ENCODE measurements at regions not wholly inside any gene's neighbourhood (a gene's known extent, or its start where the extent isn't known, plus 50 kb on each side); places are given as distances from the start of the nearest gene placed in this dataset.
"Not testable (repeated sequence)": the region's sequence is repeated elsewhere in the genome, so short reads cannot be mapped to it uniquely, and the experiment has no call there.

GRCh38 chr20:6401893-6402557, 279.2 kb upstream of the FERMT1 start:
- no peak for DNase-seq

DNA sequence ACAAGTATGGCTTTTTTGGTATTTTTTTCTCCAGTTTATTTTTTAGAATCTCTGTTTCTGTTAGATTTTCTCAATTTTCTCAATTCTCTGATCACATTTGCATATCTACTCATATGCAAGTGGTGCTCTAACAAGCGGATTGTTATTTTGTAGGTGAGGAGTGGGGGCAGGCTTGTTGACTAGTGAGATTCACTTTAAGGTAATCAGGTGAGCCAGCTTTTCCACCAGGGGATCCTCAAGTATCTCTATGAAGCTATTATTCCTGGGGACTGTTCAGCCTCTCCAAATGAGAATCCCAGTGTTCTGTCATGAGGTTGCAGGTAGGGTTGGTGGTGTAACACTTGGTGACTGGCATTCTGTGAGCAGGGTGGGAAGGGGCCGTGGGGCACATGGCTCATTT, 274.3 kb upstream of the FERMT1 start:
- no peak for DNase-seq

GRCh38 chr20:6395695-6396094, 272.9 kb upstream of the FERMT1 start:
- DNase-seq, result no peak

- DNase-seq, result peak; percentile 4
These were observed 265.9 kb upstream of the FERMT1 start for GRCh38 chr20:6388671-6389197.

- no peak for DNase-seq
These were observed 262.2 kb upstream of the FERMT1 start for GRCh38 chr20:6384956-6385486.

DNA sequence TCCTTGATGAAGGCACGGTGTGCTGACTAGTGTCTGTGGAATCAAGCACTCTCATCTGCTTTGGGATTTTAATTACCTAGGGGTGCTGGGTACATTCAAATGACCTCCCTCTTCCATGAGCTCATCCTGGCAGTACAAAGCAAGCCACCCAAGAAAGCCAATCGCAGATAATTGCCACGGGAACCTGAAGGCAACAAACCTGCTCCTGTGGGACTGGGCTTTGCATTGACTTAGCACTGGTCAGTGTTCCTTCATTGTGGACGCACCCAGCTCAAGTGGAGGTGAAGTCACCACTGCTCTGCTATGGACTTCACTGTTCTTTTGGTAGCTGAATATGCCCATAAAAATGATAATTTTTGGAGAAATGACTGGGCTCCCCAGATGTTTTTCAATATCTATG, 261.6 kb upstream of the FERMT1 start:
- no peak for DNase-seq

DNA sequence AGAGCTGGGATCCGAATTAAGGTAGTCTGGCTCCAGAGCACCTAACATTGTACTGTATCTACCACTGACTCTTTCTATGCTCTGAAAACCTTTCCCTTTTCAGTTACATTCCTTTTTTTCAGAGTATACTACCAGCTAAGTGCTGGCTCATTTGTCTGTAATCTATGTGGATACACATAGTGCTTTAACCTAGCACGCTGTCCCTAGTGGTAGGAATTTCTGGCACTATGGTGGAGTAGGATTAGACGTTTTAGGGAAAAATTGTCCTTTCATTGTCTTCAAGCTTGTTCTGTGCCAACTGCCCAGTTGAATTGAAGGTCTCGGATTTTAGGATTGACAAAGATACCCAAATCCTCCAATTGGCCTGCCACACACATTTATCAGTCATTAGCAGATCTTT, 259.1 kb upstream of the FERMT1 start:
- no peak for DNase-seq

DNA sequence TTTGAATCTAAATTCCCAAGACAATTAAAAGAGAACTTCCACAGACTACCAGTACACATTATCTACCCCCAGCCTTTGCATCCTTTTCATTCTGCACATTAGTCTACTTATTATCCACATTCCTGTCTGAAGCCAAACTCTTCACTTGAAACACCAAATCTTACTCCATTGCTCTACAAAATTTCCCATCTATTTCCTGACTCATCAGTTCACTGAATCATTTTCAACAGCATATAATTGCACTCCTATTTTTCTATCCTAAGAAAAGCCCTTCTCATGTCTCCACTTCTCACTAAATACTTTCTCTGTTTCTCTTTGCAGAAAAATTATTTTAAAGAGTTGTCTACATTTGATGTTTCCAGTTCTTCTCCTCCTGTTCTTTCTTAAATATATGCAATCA, 239.4 kb upstream of the FERMT1 start:
- DNase-seq, result no peak

GRCh38 chr20:6360766-6361165, 237.9 kb upstream of the FERMT1 start:
- DNase-seq, result no peak

DNA sequence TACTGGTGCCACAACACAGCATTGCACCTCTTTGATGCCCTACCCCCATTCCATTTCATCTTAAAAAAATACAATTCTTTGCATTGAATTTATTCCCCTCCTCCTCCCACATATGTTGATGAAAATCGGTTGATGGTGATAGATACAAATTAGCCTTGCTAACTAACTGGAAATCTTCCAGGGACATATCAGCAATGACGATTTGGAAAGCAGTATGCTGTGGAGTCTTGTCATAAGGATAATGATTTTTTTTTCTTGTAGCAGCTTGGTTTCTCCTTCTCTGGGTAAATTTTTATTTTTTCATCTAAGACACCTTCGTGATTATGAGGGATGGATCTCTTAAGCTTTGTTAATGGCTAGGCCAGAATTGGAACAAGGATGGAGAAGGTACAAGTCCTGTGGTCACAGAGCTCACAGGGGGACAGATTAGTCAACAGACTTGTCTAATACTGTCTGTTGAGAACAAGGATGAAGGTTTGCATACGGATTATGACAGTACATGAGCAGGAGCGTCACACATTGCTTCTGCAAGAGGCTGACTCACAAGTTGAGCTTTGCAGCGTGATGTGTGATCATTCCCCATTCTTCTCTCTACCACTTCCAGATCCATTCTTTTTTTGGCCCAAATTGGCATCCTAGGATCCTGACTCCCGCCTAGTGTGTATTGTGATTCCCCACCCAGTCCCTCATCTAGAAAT, 233.1 kb upstream of the FERMT1 start:
- DNase-seq, result no peak

- no peak for DNase-seq
These were observed 226.1 kb upstream of the FERMT1 start for GRCh38 chr20:6348908-6349307.

GRCh38 chr20:6347916-6348315, 225.1 kb upstream of the FERMT1 start:
- DNase-seq, result no peak

GRCh38 chr20:6341491-6341890, 218.7 kb upstream of the FERMT1 start:
- DNase-seq, result no peak

DNA sequence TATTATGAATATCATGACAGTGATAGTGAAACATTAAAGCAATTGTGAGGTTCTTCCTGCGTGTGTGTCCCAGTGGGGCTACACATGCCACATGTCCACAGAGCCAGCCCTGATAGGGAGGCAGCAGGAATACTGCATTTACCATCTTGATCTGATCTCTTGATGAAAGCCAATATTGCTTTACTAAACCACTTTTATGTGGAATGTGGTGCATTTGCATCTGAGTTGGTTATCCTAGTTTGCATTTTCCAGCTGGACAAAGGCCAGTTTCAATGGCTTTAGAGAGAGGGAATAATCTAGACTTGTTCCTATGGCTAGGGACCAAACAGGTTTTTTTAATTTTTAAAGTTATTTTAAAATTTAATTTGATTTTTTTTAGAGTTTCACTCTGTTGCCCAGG, 216.3 kb upstream of the FERMT1 start:
- no peak for DNase-seq

GRCh38 chr20:6333110-6333509, 210.3 kb upstream of the FERMT1 start:
- DNase-seq, result no peak

DNA sequence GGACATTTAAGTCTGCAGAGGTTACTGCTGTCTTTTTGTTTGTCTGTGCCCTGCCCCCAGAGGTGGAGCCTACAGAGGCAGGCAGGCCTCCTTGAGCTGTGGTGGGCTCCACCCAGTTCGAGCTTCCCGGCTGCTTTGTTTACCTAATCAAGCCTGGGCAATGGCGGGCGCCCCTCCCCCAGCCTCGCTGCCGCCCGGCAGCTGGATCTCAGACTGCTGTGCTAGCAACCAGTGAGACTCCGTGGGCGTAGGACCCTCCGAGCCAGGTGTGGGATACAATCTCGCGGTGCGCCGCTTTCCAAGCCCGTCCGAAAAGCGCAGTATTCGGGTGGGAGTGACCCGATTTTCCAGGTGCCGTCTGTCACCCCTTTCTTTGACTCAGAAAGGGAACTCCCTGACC, 198.4 kb upstream of the FERMT1 start:
- DNase-seq, result not testable (repeated sequence)

DNA sequence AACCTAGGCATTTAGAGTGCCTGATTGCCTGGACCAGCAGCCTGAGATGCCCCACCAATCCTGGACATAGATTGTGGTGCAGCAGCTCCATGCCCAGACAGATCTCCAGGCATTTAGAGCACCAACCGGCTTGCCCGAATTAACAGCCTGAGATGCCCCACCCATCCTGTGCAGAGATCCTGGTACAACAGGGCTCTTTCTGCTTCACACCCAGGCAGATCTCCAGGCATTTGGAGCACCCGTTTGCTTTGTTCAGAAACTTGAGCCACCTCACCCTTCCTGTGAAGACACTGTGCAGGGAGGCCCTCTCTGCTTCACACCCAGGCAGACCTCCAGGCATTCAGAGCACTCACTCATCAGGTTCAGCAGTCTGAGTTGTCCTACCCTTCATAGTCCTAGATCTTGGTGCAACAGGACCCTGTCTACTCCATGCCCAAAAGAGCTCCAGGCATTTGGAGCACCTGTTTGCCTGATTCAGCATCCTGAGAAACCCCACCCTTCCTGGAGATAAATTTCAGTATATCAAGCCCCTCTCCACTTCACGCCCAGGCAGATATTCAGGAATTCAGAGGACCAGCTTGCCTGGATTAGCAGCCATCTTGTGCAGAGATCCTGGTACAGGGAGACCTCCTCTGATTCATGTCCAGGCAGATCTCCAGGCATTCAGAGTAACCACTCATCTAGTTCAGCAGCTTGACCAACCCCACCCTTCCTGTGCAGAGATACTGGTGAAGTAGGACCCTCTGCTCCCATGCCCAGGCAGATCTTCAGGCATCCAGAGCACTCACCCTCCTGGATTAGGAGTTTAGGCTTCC, 189.2 kb upstream of the FERMT1 start:
- no peak for DNase-seq

- no peak for DNase-seq
These were observed 188.3 kb upstream of the FERMT1 start for GRCh38 chr20:6311097-6311496.

- no peak for DNase-seq
These were observed 182.7 kb upstream of the FERMT1 start for GRCh38 chr20:6305536-6305935.

- DNase-seq, result no peak
These were observed 179.2 kb upstream of the FERMT1 start for GRCh38 chr20:6302041-6302440.

DNA sequence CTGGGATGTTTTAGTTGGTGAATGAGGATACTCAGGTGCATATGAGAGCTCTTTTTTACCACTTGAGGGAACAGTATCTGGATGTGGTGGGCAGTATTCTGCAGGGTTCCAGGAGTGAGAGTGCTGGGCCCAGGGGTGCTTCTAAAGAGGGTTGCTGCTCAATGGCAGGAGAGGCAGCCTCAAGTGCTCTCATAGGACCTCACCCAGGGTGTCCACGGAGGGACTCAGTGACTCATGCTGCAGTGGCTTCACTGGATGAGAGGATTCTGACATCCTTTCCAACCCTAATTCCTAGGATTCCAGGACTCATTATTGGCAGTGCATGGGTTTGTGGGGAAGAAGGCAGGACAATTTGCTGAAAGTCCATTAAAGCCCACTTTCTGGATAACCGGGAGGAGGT, 176.6 kb upstream of the FERMT1 start:
- no peak for DNase-seq

DNA sequence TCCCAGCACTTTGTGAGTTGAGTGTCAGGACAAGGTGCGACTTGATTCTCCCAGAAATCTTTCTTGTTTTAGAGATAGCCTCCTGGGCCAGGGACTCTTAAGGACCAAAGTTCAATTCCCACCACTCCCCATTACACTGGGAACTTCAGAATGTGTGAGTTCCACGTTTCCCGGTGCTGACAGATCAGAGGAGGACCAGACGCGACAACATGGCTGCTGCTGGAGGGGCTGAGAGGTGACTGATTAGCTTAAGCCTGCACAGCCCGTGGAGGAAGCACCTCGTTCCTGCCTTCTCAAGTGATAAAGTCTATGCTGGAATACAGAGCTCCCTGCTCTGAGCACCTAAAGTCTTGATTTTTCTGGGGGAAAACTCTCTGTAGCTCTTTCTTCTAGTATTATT, 175.2 kb upstream of the FERMT1 start:
- DNase-seq, result no peak

GRCh38 chr20:6295867-6296256, 173.0 kb upstream of the FERMT1 start:
- DNase-seq, result no peak

Data from T1000 (cell line).